Upper lobe of left lung (tissue), 4 donors: ENCODE measurements at regions not wholly inside any gene's neighbourhood (a gene's known extent, or its start where the extent isn't known, plus 50 kb on each side); places are given as distances from the start of the nearest gene placed in this dataset.

ENCODE experiments used
- POLR2A ChIP-seq, 4 donors: fragments of 450-650 bp; IDR thresholded peaks; one replicate each; pipeline ENCODE4 v1.5.1; 2016 to 2017; ENCODE audit warnings: antibody characterized with exemption in 4 of 4, mild to moderate bottlenecking in 2 of 4
- POLR2AphosphoS5 ChIP-seq, 2 donors: sonication (generic); formaldehyde crosslinking; IDR thresholded peaks; one replicate each; pipeline ENCODE4 v1.5.1; 2017; ENCODE audit warnings: antibody characterized with exemption in 2 of 2

GRCh38 chr3:194025951-194026350 is 110.0 kb upstream of the HES1 start:
- TF ChIP-seq POLR2AphosphoS5 (IDR thresholded peaks at IDR 0.05) (no peak), POLR2A (IDR thresholded peaks at IDR 0.05) (no peak)
